Endothelial cell (in vitro differentiated cells): ENCODE measurements at regions not wholly inside any gene's neighbourhood (a gene's known extent, or its start where the extent isn't known, plus 50 kb on each side); places are given as distances from the start of the nearest gene placed in this dataset.

Source experiments
- DNase-seq: peaks from one replicate; pipeline ENCODE4 v3.0.0; 2021; ENCODE audit warnings: low spot score
- H3K27ac Mint-ChIP-seq: one replicate; pipeline ENCODE4 v1.8.0; 2021; ENCODE audit warnings: mixed read lengths, inconsistent platforms; ENCODE audit not compliant: unreplicated experiment
- H3K27me3 Mint-ChIP-seq: one replicate; pipeline ENCODE4 v1.8.0; 2021; ENCODE audit warnings: mild to moderate bottlenecking, moderate library complexity, mixed read lengths, inconsistent platforms; ENCODE audit not compliant: unreplicated experiment
- H3K36me3 Mint-ChIP-seq: one replicate; pipeline ENCODE4 v1.8.0; 2021; ENCODE audit warnings: mild to moderate bottlenecking, low read depth, mixed read lengths, inconsistent platforms; ENCODE audit not compliant: unreplicated experiment
- H3K4me1 Mint-ChIP-seq: one replicate; pipeline ENCODE4 v1.8.0; 2021; ENCODE audit warnings: mild to moderate bottlenecking, mixed read lengths, inconsistent platforms; ENCODE audit not compliant: unreplicated experiment
- H3K4me3 Mint-ChIP-seq: one replicate; pipeline ENCODE4 v1.8.0; 2021; ENCODE audit warnings: mild to moderate bottlenecking, mixed read lengths, inconsistent platforms; ENCODE audit not compliant: unreplicated experiment
- H3K9me3 Mint-ChIP-seq: one replicate; pipeline ENCODE4 v1.8.0; 2021; ENCODE audit warnings: mixed read lengths, inconsistent platforms; ENCODE audit not compliant: unreplicated experiment
- TF ChIP-seq, protein P1 (sequence below): fragments of 200-600 bp; sonication (generic); IDR thresholded peaks from one replicate; pipeline ENCODE4 v1.5.0; 2021; ENCODE audit warnings: antibody characterized with exemption; ENCODE audit not compliant: unreplicated experiment

DNA sequence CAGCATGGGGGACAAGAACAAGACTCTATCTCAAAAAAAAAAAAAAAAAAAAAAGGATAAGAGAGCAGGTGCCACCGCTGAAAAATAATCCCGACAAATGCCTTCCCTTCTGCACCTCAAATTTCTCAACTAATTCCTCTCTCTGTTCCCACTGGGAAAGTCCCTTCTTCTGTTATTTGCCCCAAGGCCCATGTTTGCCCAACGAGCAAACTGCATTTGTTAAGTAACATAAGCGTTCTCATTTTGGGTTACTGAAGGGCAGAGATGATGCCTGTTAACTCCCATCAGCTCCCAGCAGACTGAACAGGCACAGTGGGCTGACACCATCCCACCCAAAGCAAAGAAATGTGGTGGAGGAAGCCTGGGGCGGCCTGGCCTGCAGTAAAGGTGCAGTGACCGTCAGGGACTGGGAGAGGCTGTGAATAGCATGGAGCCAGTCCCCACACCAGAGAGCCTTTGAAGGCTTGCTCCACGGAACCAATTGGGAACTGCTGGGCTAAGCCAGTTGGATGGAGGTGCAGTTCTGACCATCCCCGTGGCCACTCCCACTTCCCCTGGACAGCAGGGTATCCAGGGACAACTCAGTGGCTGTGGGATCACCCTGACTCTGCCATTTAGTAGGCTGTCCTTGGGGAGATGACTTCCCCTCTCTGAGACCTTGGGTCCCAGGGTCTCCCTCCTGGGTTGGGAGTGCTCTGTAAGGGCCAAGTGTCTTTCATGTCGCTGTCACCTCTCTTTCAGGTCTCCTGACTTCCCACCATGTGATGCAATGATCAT, 149.7 kb upstream of the IER5L start:
- no peak for DNase-seq
- Mint-ChIP-seq H3K27me3 (no peaks in the 10 kb centered on the region), H3K4me3 (no peak overlapping the region), H3K27ac (no peak overlapping the region), H3K9me3 (no peaks in the 10 kb centered on the region), H3K4me1 (no peaks in the 10 kb centered on the region), H3K36me3 (no peaks in the 10 kb centered on the region)
- TF ChIP-seq, protein P1, sequence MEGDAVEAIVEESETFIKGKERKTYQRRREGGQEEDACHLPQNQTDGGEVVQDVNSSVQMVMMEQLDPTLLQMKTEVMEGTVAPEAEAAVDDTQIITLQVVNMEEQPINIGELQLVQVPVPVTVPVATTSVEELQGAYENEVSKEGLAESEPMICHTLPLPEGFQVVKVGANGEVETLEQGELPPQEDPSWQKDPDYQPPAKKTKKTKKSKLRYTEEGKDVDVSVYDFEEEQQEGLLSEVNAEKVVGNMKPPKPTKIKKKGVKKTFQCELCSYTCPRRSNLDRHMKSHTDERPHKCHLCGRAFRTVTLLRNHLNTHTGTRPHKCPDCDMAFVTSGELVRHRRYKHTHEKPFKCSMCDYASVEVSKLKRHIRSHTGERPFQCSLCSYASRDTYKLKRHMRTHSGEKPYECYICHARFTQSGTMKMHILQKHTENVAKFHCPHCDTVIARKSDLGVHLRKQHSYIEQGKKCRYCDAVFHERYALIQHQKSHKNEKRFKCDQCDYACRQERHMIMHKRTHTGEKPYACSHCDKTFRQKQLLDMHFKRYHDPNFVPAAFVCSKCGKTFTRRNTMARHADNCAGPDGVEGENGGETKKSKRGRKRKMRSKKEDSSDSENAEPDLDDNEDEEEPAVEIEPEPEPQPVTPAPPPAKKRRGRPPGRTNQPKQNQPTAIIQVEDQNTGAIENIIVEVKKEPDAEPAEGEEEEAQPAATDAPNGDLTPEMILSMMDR, result no peak

DNA sequence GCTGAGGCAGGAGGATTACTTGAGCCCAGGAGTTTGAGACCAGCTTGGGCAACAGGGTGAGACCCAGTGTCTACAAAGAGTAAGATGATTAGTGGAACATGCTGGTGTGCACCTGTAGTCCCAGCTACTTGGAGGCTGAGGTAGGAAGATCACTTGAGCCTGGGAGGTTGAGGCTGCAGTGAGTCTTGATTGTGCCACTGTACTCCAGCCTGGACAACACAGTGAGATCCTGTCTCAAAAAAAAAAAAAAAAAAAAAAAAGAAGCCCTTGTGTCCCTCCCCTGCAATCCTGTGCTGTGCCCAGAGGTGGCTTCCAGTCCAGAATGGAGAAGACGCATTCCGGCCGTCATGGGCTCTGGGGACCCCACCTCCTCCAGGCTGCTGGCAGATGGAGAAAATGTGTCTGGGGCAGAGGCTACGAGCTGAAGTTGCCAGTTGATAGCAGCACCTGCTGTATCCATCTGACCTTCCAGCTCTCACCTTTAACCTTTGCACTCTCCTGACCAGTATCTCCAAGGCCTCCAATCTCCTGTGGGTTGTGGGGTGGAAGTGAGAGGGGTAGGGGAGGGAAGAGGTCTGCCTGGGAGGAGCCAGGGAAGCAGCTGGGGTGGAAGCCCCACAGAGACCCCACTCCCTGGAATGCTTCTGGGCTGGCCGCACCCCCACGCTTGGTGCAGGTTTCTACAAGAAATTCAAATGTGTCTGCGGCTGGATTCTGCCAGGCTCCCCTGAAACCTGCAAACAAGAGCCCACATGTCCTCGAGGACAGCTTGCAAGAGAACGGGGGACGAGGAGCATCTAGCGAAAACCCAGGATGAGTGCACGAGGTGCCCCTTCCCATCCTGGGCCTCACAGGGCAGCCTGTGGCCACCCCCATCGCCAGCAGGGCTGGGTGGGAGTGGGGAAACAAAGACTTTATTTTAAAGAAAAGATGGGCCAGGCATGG, 148.3 kb upstream of the IER5L start:
- no peaks in the 10 kb centered on the region for H3K4me1 Mint-ChIP-seq
- H3K27ac Mint-ChIP-seq, result no peak overlapping the region
- no peak for DNase-seq
- no peak overlapping the region for H3K4me3 Mint-ChIP-seq
- TF ChIP-seq, protein P1, result no peak
- no peaks in the 10 kb centered on the region for H3K36me3 Mint-ChIP-seq
- no peaks in the 10 kb centered on the region for H3K9me3 Mint-ChIP-seq
- H3K27me3 Mint-ChIP-seq, result no peaks in the 10 kb centered on the region

DNA sequence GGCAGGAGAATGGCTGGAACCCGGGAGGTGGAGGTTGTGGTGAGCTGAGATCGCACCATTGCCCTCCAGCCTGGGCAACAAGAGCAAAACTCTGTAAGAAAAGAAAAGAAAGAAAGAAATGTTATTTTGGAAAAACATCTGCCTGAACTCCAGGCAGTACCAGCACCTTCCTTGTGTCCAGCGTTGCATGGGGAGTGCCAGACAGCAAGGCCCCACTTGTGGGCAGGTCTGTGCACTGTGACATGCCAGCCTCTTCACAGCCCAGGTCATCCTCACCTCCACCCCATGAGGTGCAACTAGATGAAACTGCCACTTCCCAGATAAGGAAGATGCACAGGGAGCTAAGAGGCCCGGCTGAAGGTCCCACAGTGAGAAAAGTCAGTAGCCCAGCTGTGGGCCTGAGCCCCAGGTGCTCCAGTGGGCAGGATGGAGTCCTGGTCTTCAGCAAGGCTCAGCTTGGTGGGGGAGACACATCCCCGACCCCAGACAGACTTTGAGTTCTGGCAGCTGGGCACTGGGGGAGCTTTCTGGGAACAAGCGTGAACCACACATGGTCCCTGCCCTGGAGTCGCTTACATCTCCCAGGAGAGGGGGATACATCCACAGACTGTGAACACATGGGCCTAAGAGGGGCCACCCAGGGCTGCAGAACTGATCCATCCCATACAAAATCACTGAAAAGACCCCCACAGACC, 146.9 kb upstream of the IER5L start:
- Mint-ChIP-seq H3K4me3 (no peak overlapping the region), H3K4me1 (peaks cover 2% of the 10 kb centered on the region), H3K36me3 (no peaks in the 10 kb centered on the region), H3K27ac (no peak overlapping the region), H3K27me3 (no peaks in the 10 kb centered on the region), H3K9me3 (no peaks in the 10 kb centered on the region)
- TF ChIP-seq, protein P1, result no peak
- no peak for DNase-seq

GRCh38 chr9:129323999-129324553, 146.0 kb upstream of the IER5L start:
- no peak for DNase-seq
- Mint-ChIP-seq H3K27me3 (no peaks in the 10 kb centered on the region), H3K4me3 (no peak overlapping the region), H3K9me3 (no peaks in the 10 kb centered on the region), H3K36me3 (no peaks in the 10 kb centered on the region), H3K27ac (no peak overlapping the region), H3K4me1 (peaks cover 2% of the 10 kb centered on the region)
- TF ChIP-seq, protein P1, result no peak
